SJSA1 (cell line): ENCODE measurements at regions not wholly inside any gene's neighbourhood (a gene's known extent, or its start where the extent isn't known, plus 50 kb on each side); places are given as distances from the start of the nearest gene placed in this dataset.

Experiments
- DNase-seq, 2 experiments: peaks; one replicate each; pipeline ENCODE4 v3.0.0-alpha.2; 2015 to 2020; ENCODE audit warnings: low spot score in 2 of 2, low read depth in 1 of 2
- H3K27ac ChIP-seq: fragments of 250-450 bp; sonication (Bioruptor Pico); 2 replicates; pipeline ENCODE4 v1.5.1; 2020; ENCODE audit warnings: mild to moderate bottlenecking, moderate library complexity
- H3K27me3 ChIP-seq: fragments of 250-450 bp; sonication (Bioruptor Pico); replicated peaks from 2 replicates; pipeline ENCODE4 v1.5.1; 2020; ENCODE audit warnings: mild to moderate bottlenecking, moderate library complexity
- H3K36me3 ChIP-seq: fragments of 250-450 bp; sonication (Bioruptor Pico); 2 replicates; pipeline ENCODE4 v1.5.1; 2020; ENCODE audit warnings: mild to moderate bottlenecking
- H3K4me1 ChIP-seq: fragments of 250-450 bp; sonication (Bioruptor Pico); replicated peaks from 2 replicates; pipeline ENCODE4 v1.6.1; 2021; ENCODE audit warnings: mild to moderate bottlenecking
- H3K4me3 ChIP-seq: fragments of 250-450 bp; sonication (Bioruptor Pico); 2 replicates; pipeline ENCODE4 v1.5.1; 2020; ENCODE audit warnings: mild to moderate bottlenecking
- H3K9me3 ChIP-seq: fragments of 250-450 bp; sonication (Bioruptor Pico); replicated peaks from 2 replicates; pipeline ENCODE4 v1.5.1; 2020; ENCODE audit warnings: mild to moderate bottlenecking

- H3K36me3 ChIP-seq, result no peaks in the 10 kb centered on the region
- H3K4me1 ChIP-seq, result no peaks in the 10 kb centered on the region
- H3K4me3 ChIP-seq, result no peak overlapping the region
- no peaks in the 10 kb centered on the region for H3K27me3 ChIP-seq
- DNase-seq, result no peak
- H3K9me3 ChIP-seq, result peaks cover 10% of the 10 kb centered on the region; the same call in 1 of the 2 replicates
- no peak overlapping the region for H3K27ac ChIP-seq
Measured at GRCh38 chr5:165525271-165525670, 2019.9 kb downstream of the MAT2B start.

- Histone ChIP-seq H3K27me3 (no peaks in the 10 kb centered on the region), H3K4me1 (no peaks in the 10 kb centered on the region), H3K36me3 (no peaks in the 10 kb centered on the region), H3K9me3 (peaks cover 10% of the 10 kb centered on the region; the same call in 1 of the 2 replicates), H3K27ac (no peak overlapping the region), H3K4me3 (no peak overlapping the region)
- DNase-seq, result no peak
Measured at GRCh38 chr5:165526357-165526756, 2020.9 kb downstream of the MAT2B start.

GRCh38 chr5:165527577-165527976, 2022.2 kb downstream of the MAT2B start:
- Histone ChIP-seq H3K4me1 (no peaks in the 10 kb centered on the region), H3K27me3 (no peaks in the 10 kb centered on the region), H3K9me3 (peaks cover 12% of the 10 kb centered on the region; the same call in 1 of the 2 replicates), H3K36me3 (no peaks in the 10 kb centered on the region), H3K27ac (no peak overlapping the region), H3K4me3 (no peak overlapping the region)
- no peak for DNase-seq

GRCh38 chr5:165538065-165538464, 2032.6 kb downstream of the MAT2B start:
- no peak for DNase-seq
- Histone ChIP-seq H3K36me3 (no peaks in the 10 kb centered on the region), H3K4me3 (no peak overlapping the region), H3K4me1 (no peaks in the 10 kb centered on the region), H3K27me3 (no peaks in the 10 kb centered on the region), H3K27ac (0 out of 2 replicates have a peak overlapping the region, but pooled peaks have one; percentile 27), H3K9me3 (no peaks in the 10 kb centered on the region)

GRCh38 chr5:165559645-165560044, 2054.2 kb downstream of the MAT2B start:
- H3K36me3 ChIP-seq, result no peaks in the 10 kb centered on the region
- H3K27ac ChIP-seq, result no peak overlapping the region
- no peak for DNase-seq
- H3K27me3 ChIP-seq, result no peaks in the 10 kb centered on the region
- no peak overlapping the region for H3K4me3 ChIP-seq
- H3K4me1 ChIP-seq, result no peaks in the 10 kb centered on the region
- peaks cover 11% of the 10 kb centered on the region; the same call in 1 of the 2 replicates for H3K9me3 ChIP-seq

- DNase-seq, result no peak
- no peak overlapping the region for H3K4me3 ChIP-seq
- H3K27me3 ChIP-seq, result no peaks in the 10 kb centered on the region
- 0 out of 2 replicates have a peak, but pooled peaks cover 6% of the 10 kb centered on the region for H3K9me3 ChIP-seq
- H3K36me3 ChIP-seq, result no peaks in the 10 kb centered on the region
- no peak overlapping the region for H3K27ac ChIP-seq
- no peaks in the 10 kb centered on the region for H3K4me1 ChIP-seq
Measured at GRCh38 chr5:165560648-165561047, 2055.2 kb downstream of the MAT2B start.

- no peak overlapping the region for H3K27ac ChIP-seq
- DNase-seq, result no peak
- H3K4me3 ChIP-seq, result no peak overlapping the region
- H3K27me3 ChIP-seq, result no peaks in the 10 kb centered on the region
- no peaks in the 10 kb centered on the region for H3K36me3 ChIP-seq
- H3K4me1 ChIP-seq, result no peaks in the 10 kb centered on the region
- H3K9me3 ChIP-seq, result no peaks in the 10 kb centered on the region
Measured at GRCh38 chr5:165565911-165566310, 2060.5 kb downstream of the MAT2B start.

GRCh38 chr5:165569551-165569950, 2064.1 kb downstream of the MAT2B start:
- peaks cover 13% of the 10 kb centered on the region for H3K9me3 ChIP-seq
- DNase-seq, result no peak
- H3K4me3 ChIP-seq, result no peak overlapping the region
- H3K4me1 ChIP-seq, result no peaks in the 10 kb centered on the region
- H3K27ac ChIP-seq, result no peak overlapping the region
- no peaks in the 10 kb centered on the region for H3K36me3 ChIP-seq
- H3K27me3 ChIP-seq, result no peaks in the 10 kb centered on the region

- H3K4me1 ChIP-seq, result no peaks in the 10 kb centered on the region
- H3K36me3 ChIP-seq, result no peaks in the 10 kb centered on the region
- H3K4me3 ChIP-seq, result no peak overlapping the region
- no peak for DNase-seq
- H3K27me3 ChIP-seq, result no peaks in the 10 kb centered on the region
- H3K27ac ChIP-seq, result no peak overlapping the region
- peaks cover 13% of the 10 kb centered on the region for H3K9me3 ChIP-seq
Measured at GRCh38 chr5:165573445-165573844, 2068.0 kb downstream of the MAT2B start.

GRCh38 chr5:165574100-165574499, 2068.7 kb downstream of the MAT2B start:
- Histone ChIP-seq H3K4me1 (no peaks in the 10 kb centered on the region), H3K27ac (no peak overlapping the region), H3K9me3 (peaks cover 13% of the 10 kb centered on the region), H3K36me3 (no peaks in the 10 kb centered on the region), H3K27me3 (no peaks in the 10 kb centered on the region), H3K4me3 (no peak overlapping the region)
- DNase-seq, result no peak

GRCh38 chr5:165576678-165577275, 2071.4 kb downstream of the MAT2B start:
- Histone ChIP-seq H3K4me1 (no peaks in the 10 kb centered on the region), H3K9me3 (peaks cover 6% of the 10 kb centered on the region), H3K27ac (no peak overlapping the region), H3K4me3 (no peak overlapping the region), H3K27me3 (no peaks in the 10 kb centered on the region), H3K36me3 (no peaks in the 10 kb centered on the region)
- DNase-seq, result no peak

- no peaks in the 10 kb centered on the region for H3K27me3 ChIP-seq
- H3K4me1 ChIP-seq, result no peaks in the 10 kb centered on the region
- H3K27ac ChIP-seq, result no peak overlapping the region
- H3K36me3 ChIP-seq, result no peaks in the 10 kb centered on the region
- no peak overlapping the region for H3K4me3 ChIP-seq
- no peak for DNase-seq
- 0 out of 2 replicates have a peak, but pooled peaks cover 2% of the 10 kb centered on the region for H3K9me3 ChIP-seq
Measured at GRCh38 chr5:165579911-165580310, 2074.5 kb downstream of the MAT2B start.

GRCh38 chr5:165594693-165595092, 2089.3 kb downstream of the MAT2B start:
- Histone ChIP-seq H3K27me3 (no peaks in the 10 kb centered on the region), H3K27ac (no peak overlapping the region), H3K9me3 (no peaks in the 10 kb centered on the region; the same call in 1 of the 2 replicates), H3K4me3 (no peak overlapping the region), H3K4me1 (no peaks in the 10 kb centered on the region), H3K36me3 (no peaks in the 10 kb centered on the region)
- no peak for DNase-seq

GRCh38 chr5:165602529-165602928, 2097.1 kb downstream of the MAT2B start:
- Histone ChIP-seq H3K4me3 (no peak overlapping the region), H3K27ac (no peak overlapping the region), H3K4me1 (no peaks in the 10 kb centered on the region), H3K9me3 (peaks cover 6% of the 10 kb centered on the region), H3K27me3 (no peaks in the 10 kb centered on the region), H3K36me3 (no peaks in the 10 kb centered on the region)
- DNase-seq, result no peak

GRCh38 chr5:165607026-165607425, 2101.6 kb downstream of the MAT2B start:
- no peaks in the 10 kb centered on the region for H3K36me3 ChIP-seq

More at GRCh38 chr5:165607026-165607425, 2101.6 kb downstream of the MAT2B start:
- Histone ChIP-seq H3K27ac (no peak overlapping the region), H3K9me3 (peaks cover 11% of the 10 kb centered on the region; the same call in 1 of the 2 replicates), H3K4me3 (no peak overlapping the region), H3K27me3 (no peaks in the 10 kb centered on the region), H3K4me1 (no peaks in the 10 kb centered on the region)
- no peak for DNase-seq
